Esophagus squamous epithelium (tissue), 5 donors: ENCODE measurements at regions not wholly inside any gene's neighbourhood (a gene's known extent, or its start where the extent isn't known, plus 50 kb on each side); places are given as distances from the start of the nearest gene placed in this dataset.

Source experiments
- DNase-seq: peaks from one replicate; lab custom pipeline; 2025; lab: John Stamatoyannopoulos, UW
- H3K27ac ChIP-seq, 4 donors: fragments of 200-600 bp; sonication (generic); one replicate each; pipeline ENCODE4 v1.5.1; 2016 to 2019; ENCODE audit warnings: mild to moderate bottlenecking in 1 of 4
- H3K27me3 ChIP-seq, 4 donors: fragments of 200-600 bp; sonication (generic); 1 replicate in 3 of 4; 2 replicates in 1 of 4; pipeline versions ENCODE4 v1.5.1 to v1.6.0; 2017 to 2021; ENCODE audit warnings: antibody characterized with exemption in 1 of 4
- H3K36me3 ChIP-seq, 3 donors: fragments of 200-600 bp; sonication (generic); one replicate each; pipeline ENCODE4 v1.5.1; 2016 to 2019
- H3K4me1 ChIP-seq, 3 donors: fragments of 200-600 bp; sonication (generic); one replicate each; pipeline ENCODE4 v1.5.1; 2017 to 2019
- H3K4me3 ChIP-seq, 4 donors: fragments of 200-600 bp; sonication (generic); 1 replicate in 3 of 4; 2 replicates in 1 of 4; pipeline ENCODE4 v1.5.1; 2016 to 2019; ENCODE audit warnings: mild to moderate bottlenecking in 2 of 4, moderate library complexity in 1 of 4
- H3K9me3 ChIP-seq, 3 donors: fragments of 200-600 bp; sonication (generic); one replicate each; pipeline ENCODE4 v1.5.1; 2016 to 2019
- CTCF ChIP-seq, 6 experiments: fragments of 450-650 bp in 4 of 6; fragments of 200-600 bp in 2 of 6; sonication (generic) in 2 of 6; IDR thresholded peaks; one replicate each; pipeline ENCODE4 v1.5.1; 2016 to 2019; ENCODE audit warnings: antibody characterized with exemption in 6 of 6, mild to moderate bottlenecking in 4 of 6, moderate library complexity in 4 of 6
- POLR2A ChIP-seq, 4 donors: fragments of 450-650 bp; IDR thresholded peaks; one replicate each; pipeline ENCODE4 v1.6.1; 2017; ENCODE audit warnings: antibody characterized with exemption in 4 of 4, mild to moderate bottlenecking in 4 of 4, moderate library complexity in 3 of 4
- WGBS, 2 donors: methylation state at CpG; one replicate each; pipeline ENCODE4 v1.1.5; 2018; 5-methylcytosine and 5-hydroxymethylcytosine counted together
- intact Hi-C: fragments of 100-400 bp; cut with DNase I; formaldehyde crosslinking; loops from one replicate; pipeline ENCODE4 v1.15.0; 2022
- donor health status: DM: yes; HTN: yes; CAD: no.

GRCh38 chr18:73859837-73860397 lies 287.7 kb downstream of the FBXO15 start:
- TF ChIP-seq CTCF (IDR thresholded peaks at IDR 0.05) (no peak), POLR2A (IDR thresholded peaks at IDR 0.05) (no peak)
- Histone ChIP-seq H3K9me3 (no peaks in the 10 kb centered on the region), H3K36me3 (no peaks in the 10 kb centered on the region), H3K27me3 (no peaks in the 10 kb centered on the region), H3K27ac (no peak overlapping the region), H3K4me3 (no peak overlapping the region), H3K4me1 (no peaks in the 10 kb centered on the region)
- DNase-seq = no peak
- 69 to 73% methylated on average over 9 of the region's 9 CpGs for WGBS, 2 donors
- intact Hi-C loops = no loop called here

GRCh38 chr18:73852789-73853549 lies 294.7 kb downstream of the FBXO15 start:
- no peak overlapping the region for H3K4me3 ChIP-seq
- no peak overlapping the region for H3K27ac ChIP-seq
- intact Hi-C loops = no loop called here
- H3K36me3 ChIP-seq = no peaks in the 10 kb centered on the region
- H3K9me3 ChIP-seq = no peaks in the 10 kb centered on the region
- no peak for DNase-seq
- 54 to 55% methylated on average over 10 of the region's 10 CpGs for WGBS, 2 donors
- peaks cover 0 to 2% (median 0%) of the 10 kb centered on the region in 3 donors for H3K4me1 ChIP-seq
- TF ChIP-seq CTCF (IDR thresholded peaks at IDR 0.05) (no peak), POLR2A (IDR thresholded peaks at IDR 0.05) (no peak)
- H3K27me3 ChIP-seq = no peaks in the 10 kb centered on the region

DNA sequence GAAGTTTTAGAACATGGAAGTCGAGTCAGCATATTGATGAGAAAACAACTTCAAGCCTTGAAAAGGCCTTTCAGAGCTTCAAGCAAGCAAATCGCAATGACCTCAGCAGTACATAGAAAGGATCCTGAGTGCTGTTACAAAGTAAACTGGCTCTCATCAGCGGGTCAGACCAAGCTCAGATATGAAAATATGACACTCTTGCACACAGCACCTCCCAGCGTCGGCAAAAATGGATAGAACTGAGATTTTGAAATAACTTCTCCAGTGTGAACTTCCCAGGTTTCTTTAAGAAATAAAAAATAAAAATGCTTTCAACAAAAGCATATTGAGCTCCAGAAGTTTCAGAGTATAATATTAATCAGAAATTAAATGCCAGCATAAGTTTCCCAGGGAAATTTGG lies 296.9 kb downstream of the FBXO15 start:
- Histone ChIP-seq H3K27ac (no peak overlapping the region), H3K36me3 (no peaks in the 10 kb centered on the region), H3K4me3 (no peak overlapping the region), H3K27me3 (no peaks in the 10 kb centered on the region), H3K9me3 (no peaks in the 10 kb centered on the region), H3K4me1 (peaks cover 0 to 2% (median 0%) of the 10 kb centered on the region in 3 donors)
- WGBS, 2 donors = 87% methylated on average over 5 of the region's 5 CpGs
- DNase-seq = no peak
- TF ChIP-seq CTCF (IDR thresholded peaks at IDR 0.05) (no peak), POLR2A (IDR thresholded peaks at IDR 0.05) (no peak)
- intact Hi-C loops = no loop called here

DNA sequence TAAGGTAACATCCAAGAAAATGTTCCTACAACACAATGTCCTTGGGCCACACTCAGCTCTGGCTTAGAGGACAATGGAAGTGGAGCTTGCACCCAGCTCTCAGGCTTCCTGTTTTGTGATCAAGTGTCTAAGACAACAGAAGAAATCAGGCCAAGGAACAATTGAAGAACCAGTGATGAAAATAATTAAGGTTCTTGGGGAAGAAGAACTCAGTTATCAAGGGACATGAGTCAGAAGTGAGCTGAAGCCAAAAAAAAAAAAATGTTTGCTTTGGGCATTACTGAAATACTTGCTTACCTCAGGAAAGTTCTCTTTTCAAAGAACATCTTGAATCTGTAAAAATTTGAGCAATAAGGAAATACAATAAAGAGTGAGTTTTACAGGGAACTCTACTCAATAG lies 299.0 kb downstream of the FBXO15 start:
- intact Hi-C loops = no loop called here
- Histone ChIP-seq H3K9me3 (no peaks in the 10 kb centered on the region), H3K36me3 (no peaks in the 10 kb centered on the region), H3K27ac (no peak overlapping the region), H3K27me3 (no peaks in the 10 kb centered on the region), H3K4me1 (peaks cover 0 to 2% (median 0%) of the 10 kb centered on the region in 3 donors), H3K4me3 (no peak overlapping the region)
- TF ChIP-seq CTCF (IDR thresholded peaks at IDR 0.05) (no peak), POLR2A (IDR thresholded peaks at IDR 0.05) (no peak)
- DNase-seq = no peak

- peaks cover 0 to 4% (median 0%) of the 10 kb centered on the region in 3 donors for H3K4me1 ChIP-seq
These were observed 304.2 kb downstream of the FBXO15 start for GRCh38 chr18:73843455-73843854.

More at GRCh38 chr18:73843455-73843854, 304.2 kb downstream of the FBXO15 start:
- Histone ChIP-seq H3K27me3 (no peaks in the 10 kb centered on the region), H3K36me3 (no peaks in the 10 kb centered on the region), H3K27ac (no peak overlapping the region), H3K9me3 (no peaks in the 10 kb centered on the region), H3K4me3 (no peak overlapping the region)
- DNase-seq = no peak
- no peak for TF ChIP-seq CTCF (IDR thresholded peaks at IDR 0.05)
- TF ChIP-seq POLR2A (IDR thresholded peaks at IDR 0.05) = no peak
- intact Hi-C loops = no loop called here
- WGBS, 2 donors = 52 to 57% methylated on average over 7 of the region's 7 CpGs
